Uterus (tissue), 3 donors: ENCODE measurements at regions not wholly inside any gene's neighbourhood (a gene's known extent, or its start where the extent isn't known, plus 50 kb on each side); places are given as distances from the start of the nearest gene placed in this dataset.

Experiments used
- DNase-seq, 2 donors: peaks; one replicate each; pipeline ENCODE4 v3.0.0-alpha.2; 2019 to 2020
- H3K27ac ChIP-seq, 2 donors: fragments of 200-600 bp; sonication (generic); 1 replicate in 1 of 2; 2 replicates in 1 of 2; pipeline ENCODE4 v1.5.1; 2016 to 2018
- H3K27me3 ChIP-seq, 2 donors: fragments of 200-600 bp; sonication (generic); one replicate each; pipeline ENCODE4 v1.5.1; 2018 to 2019; ENCODE audit warnings: control low read depth in 1 of 2
- H3K36me3 ChIP-seq, 2 donors: fragments of 200-600 bp; sonication (generic); one replicate each; pipeline ENCODE4 v1.5.1; 2019; ENCODE audit warnings: control low read depth in 1 of 2
- H3K4me1 ChIP-seq, 2 donors: fragments of 200-600 bp; sonication (generic); one replicate each; pipeline ENCODE4 v1.5.1; 2018 to 2019; ENCODE audit warnings: control low read depth in 1 of 2
- H3K4me3 ChIP-seq, 2 donors: fragments of 200-600 bp; sonication (generic); 1 replicate in 1 of 2; 2 replicates in 1 of 2; pipeline ENCODE4 v1.5.1; 2018 to 2019; ENCODE audit warnings: mild to moderate bottlenecking in 1 of 2
- H3K9me3 ChIP-seq, 2 donors: fragments of 200-600 bp; sonication (generic); one replicate each; pipeline ENCODE4 v1.5.1; 2019; ENCODE audit warnings: control low read depth in 1 of 2
- POLR2A ChIP-seq, 2 donors: fragments of 450-650 bp; IDR thresholded peaks; one replicate each; pipeline ENCODE4 v1.6.1; 2016; ENCODE audit warnings: antibody characterized with exemption in 2 of 2, mild to moderate bottlenecking in 1 of 2, moderate library complexity in 1 of 2
- intact Hi-C: fragments of 100-400 bp; cut with DNase I; formaldehyde crosslinking; loops from one replicate; pipeline ENCODE4 v1.15.1; 2023; ENCODE audit warnings: low total_unique reads
- TF ChIP-seq, protein P1 (sequence below), 4 experiments: fragments of 200-600 bp in 2 of 4; fragments of 450-650 bp in 2 of 4; sonication (generic) in 2 of 4; IDR thresholded peaks; one replicate each; pipeline ENCODE4 v1.5.1; 2016 to 2019; ENCODE audit warnings: antibody characterized with exemption in 4 of 4, mild to moderate bottlenecking in 2 of 4, moderate library complexity in 1 of 4
- donor health status: DM: yes; HTN: yes; CAD: no.

DNA sequence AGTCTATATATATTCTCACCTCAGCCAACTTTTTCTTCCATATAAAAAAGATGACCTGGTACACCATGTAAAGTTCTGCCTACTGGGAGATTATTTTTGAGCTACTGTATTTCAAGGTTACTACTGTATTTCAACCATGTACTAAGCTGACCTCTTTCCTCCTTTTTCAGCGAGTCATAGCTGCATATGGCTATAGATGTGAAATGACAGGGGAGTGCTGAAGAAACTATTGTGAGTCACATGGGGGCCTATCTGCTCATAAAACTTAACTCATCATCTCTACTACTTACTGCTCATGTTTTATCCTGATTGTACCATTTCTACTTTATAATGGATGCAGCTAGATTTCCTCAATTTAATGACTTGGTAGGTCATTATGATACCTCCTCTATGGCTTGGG is 571.4 kb upstream of the ATP2B1 start:
- intact Hi-C loops: no loop called here
- DNase-seq: no peak

DNA sequence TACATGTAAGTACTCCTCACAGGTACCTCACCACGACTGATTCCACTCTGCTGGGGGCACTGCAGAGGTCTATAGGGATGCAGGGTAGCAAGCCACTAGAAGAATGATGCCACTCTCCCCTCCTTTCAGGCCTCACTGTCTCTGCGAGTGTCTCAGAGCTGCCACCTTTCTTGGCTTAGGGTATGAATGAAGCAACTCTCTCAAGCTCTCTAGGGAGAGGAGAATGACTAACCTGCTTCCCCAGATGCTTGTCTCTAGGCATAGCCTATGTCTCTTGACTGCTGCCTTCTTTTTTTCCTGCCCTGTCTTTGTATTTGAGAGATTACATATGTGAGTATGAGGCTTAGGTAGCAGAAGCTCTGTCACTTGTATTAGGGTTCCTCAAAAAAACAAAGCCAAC is 566.5 kb upstream of the ATP2B1 start:
- intact Hi-C loops: no loop called here
- Histone ChIP-seq H3K4me1 (no peaks in the 10 kb centered on the region), H3K27me3 (no peaks in the 10 kb centered on the region), H3K27ac (no peak overlapping the region), H3K4me3 (no peak overlapping the region), H3K9me3 (no peaks in the 10 kb centered on the region), H3K36me3 (no peaks in the 10 kb centered on the region)
- DNase-seq: no peak
- no peak for TF ChIP-seq POLR2A (IDR thresholded peaks at IDR 0.05)

More for the DNA sequence above, 571.4 kb upstream of the ATP2B1 start:
- peaks cover 0 to 2% of the 10 kb centered on the region in 2 donors for H3K9me3 ChIP-seq
- no peaks in the 10 kb centered on the region for H3K36me3 ChIP-seq
- H3K4me3 ChIP-seq: no peak overlapping the region
- H3K27ac ChIP-seq: no peak overlapping the region
- TF ChIP-seq, protein P1, sequence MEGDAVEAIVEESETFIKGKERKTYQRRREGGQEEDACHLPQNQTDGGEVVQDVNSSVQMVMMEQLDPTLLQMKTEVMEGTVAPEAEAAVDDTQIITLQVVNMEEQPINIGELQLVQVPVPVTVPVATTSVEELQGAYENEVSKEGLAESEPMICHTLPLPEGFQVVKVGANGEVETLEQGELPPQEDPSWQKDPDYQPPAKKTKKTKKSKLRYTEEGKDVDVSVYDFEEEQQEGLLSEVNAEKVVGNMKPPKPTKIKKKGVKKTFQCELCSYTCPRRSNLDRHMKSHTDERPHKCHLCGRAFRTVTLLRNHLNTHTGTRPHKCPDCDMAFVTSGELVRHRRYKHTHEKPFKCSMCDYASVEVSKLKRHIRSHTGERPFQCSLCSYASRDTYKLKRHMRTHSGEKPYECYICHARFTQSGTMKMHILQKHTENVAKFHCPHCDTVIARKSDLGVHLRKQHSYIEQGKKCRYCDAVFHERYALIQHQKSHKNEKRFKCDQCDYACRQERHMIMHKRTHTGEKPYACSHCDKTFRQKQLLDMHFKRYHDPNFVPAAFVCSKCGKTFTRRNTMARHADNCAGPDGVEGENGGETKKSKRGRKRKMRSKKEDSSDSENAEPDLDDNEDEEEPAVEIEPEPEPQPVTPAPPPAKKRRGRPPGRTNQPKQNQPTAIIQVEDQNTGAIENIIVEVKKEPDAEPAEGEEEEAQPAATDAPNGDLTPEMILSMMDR (IDR thresholded peaks at IDR 0.05): no peak
- no peak for TF ChIP-seq POLR2A (IDR thresholded peaks at IDR 0.05)
- H3K4me1 ChIP-seq: no peaks in the 10 kb centered on the region
- no peaks in the 10 kb centered on the region for H3K27me3 ChIP-seq

DNA sequence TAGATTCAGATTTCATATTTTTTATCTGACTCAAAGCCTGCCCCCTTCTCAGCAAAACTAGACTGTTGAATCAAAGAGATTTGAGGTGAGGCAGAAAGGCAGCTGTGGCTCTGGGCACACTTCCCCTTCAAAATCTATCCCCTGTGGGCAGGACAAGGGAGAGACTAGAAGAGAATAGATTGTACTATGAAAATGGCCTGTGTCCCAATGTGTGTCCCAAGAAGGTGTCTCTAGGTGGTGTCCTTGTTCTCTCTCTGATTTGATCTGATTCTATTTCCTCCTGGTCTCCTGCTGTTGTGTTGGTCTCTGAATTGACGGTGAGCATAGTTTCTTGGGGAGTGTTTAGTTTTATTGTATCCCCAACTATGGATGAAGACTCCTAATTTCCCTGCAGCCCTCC is 565.8 kb upstream of the ATP2B1 start:
- intact Hi-C loops: no loop called here

DNA sequence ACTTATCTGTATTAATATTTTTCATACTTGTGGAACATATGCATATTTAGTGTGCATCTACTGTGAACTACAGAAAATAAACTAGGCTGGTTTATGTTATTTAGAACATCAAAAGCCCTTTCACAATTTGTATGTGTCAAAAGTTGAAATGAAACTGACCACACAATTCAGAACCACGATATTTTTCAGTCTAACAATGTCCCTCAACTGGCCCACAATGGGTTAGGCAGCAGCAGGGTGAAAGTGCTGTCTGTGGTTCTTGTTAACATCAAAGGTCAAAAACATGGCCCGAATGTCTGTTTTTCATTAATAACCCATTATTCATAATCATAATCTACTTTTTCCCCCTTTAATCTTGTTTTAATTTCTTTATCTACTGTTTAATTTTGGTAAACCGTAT is 559.9 kb upstream of the ATP2B1 start:
- intact Hi-C loops: no loop called here
- no peak for DNase-seq
- TF ChIP-seq POLR2A (IDR thresholded peaks at IDR 0.05): no peak
- TF ChIP-seq, protein P1 (IDR thresholded peaks at IDR 0.05): no peak
- Histone ChIP-seq H3K4me3 (no peak overlapping the region), H3K9me3 (no peaks in the 10 kb centered on the region), H3K27me3 (no peaks in the 10 kb centered on the region), H3K4me1 (no peaks in the 10 kb centered on the region), H3K27ac (no peak overlapping the region), H3K36me3 (no peaks in the 10 kb centered on the region)

More for the DNA sequence above, 565.8 kb upstream of the ATP2B1 start:
- Histone ChIP-seq H3K27me3 (no peaks in the 10 kb centered on the region), H3K36me3 (no peaks in the 10 kb centered on the region), H3K4me3 (no peak overlapping the region), H3K27ac (no peak overlapping the region), H3K4me1 (no peaks in the 10 kb centered on the region), H3K9me3 (no peaks in the 10 kb centered on the region)
- DNase-seq: no peak
- no peak for TF ChIP-seq POLR2A (IDR thresholded peaks at IDR 0.05)
- TF ChIP-seq, protein P1 (IDR thresholded peaks at IDR 0.05): no peak

DNA sequence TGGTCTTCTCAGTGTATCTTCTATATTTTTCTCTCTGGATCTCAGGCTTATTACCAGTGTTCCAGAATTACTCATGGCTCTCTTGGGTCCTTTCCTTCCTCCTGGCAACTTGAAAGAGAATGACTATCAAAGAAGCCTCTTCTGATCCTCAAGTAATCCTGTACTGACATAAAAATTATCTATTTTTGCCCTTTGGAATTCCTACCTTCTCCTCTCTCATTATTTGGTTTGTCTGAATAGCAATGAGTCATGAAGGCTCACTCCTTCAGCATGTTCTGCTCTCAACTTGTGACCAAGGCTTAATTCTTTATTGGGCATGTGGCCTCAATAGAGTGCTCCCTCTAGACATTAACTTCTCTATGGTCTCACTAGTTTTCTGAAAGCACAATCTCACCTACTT is 553.6 kb upstream of the ATP2B1 start:
- TF ChIP-seq, protein P1 (IDR thresholded peaks at IDR 0.05): no peak
- TF ChIP-seq POLR2A (IDR thresholded peaks at IDR 0.05): no peak
- intact Hi-C loops: no loop called here
- no peak overlapping the region for H3K27ac ChIP-seq
- no peaks in the 10 kb centered on the region for H3K4me1 ChIP-seq
- H3K36me3 ChIP-seq: no peaks in the 10 kb centered on the region
- H3K9me3 ChIP-seq: no peaks in the 10 kb centered on the region
- DNase-seq: no peak
- no peaks in the 10 kb centered on the region for H3K27me3 ChIP-seq
- no peak overlapping the region for H3K4me3 ChIP-seq

DNA sequence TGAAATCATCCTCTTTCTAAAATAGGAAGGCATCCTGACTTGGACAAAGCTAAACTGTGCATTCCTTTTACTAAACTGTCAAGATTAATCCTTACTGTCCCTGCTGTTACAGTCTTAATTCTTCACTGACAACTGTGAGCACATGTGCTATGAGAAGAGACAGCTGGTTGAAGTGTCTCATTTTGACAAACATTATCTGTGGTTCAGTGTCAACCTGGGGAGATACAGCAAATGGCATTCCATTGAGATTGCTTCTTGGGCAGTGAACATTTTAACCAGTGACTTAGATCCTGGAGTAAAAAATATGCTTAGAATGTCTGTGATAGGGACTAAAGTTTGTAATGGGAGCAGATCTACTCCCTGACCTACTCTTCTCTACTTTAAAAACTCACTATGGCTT is 552.6 kb upstream of the ATP2B1 start:
- intact Hi-C loops: no loop called here

More for the DNA sequence above, 552.6 kb upstream of the ATP2B1 start:
- no peak for DNase-seq
- no peak for TF ChIP-seq POLR2A (IDR thresholded peaks at IDR 0.05)
- TF ChIP-seq, protein P1 (IDR thresholded peaks at IDR 0.05): no peak
- Histone ChIP-seq H3K4me3 (no peak overlapping the region), H3K4me1 (no peaks in the 10 kb centered on the region), H3K36me3 (no peaks in the 10 kb centered on the region), H3K9me3 (no peaks in the 10 kb centered on the region), H3K27me3 (no peaks in the 10 kb centered on the region), H3K27ac (peak overlapping the region in 1 of 2 donors; percentile 17)
